ENCODE measurements at regions not wholly inside any gene's neighbourhood (a gene's known extent, or its start where the extent isn't known, plus 50 kb on each side); places are given as distances from the start of the nearest gene placed in this dataset.

GRCh38 chr15:97057503-97057902 lies 727.0 kb downstream of the NR2F2 start:
- H3K27me3 ChIP-seq (replicated peaks), result no peaks in the 10 kb centered on the region
- no peak overlapping the region for H3K27ac ChIP-seq
- no peak overlapping the region for H3K4me3 ChIP-seq
- H3K4me1 ChIP-seq (replicated peaks), result no peaks in the 10 kb centered on the region
- no peak for DNase-seq (ENCODE audit: low read depth in 1 of 2, low spot score in 2 of 2)
- H3K36me3 ChIP-seq, result no peaks in the 10 kb centered on the region
- peaks cover 3% of the 10 kb centered on the region for H3K9me3 ChIP-seq (replicated peaks)

GRCh38 chr15:97059281-97059680 lies 728.8 kb downstream of the NR2F2 start:
- no peaks in the 10 kb centered on the region for H3K27me3 ChIP-seq (replicated peaks)
- DNase-seq (ENCODE audit: low read depth in 1 of 2, low spot score in 2 of 2), result no peak
- H3K36me3 ChIP-seq, result no peaks in the 10 kb centered on the region
- peaks cover under 1% of the 10 kb centered on the region for H3K9me3 ChIP-seq (replicated peaks)
- H3K27ac ChIP-seq, result no peak overlapping the region
- no peak overlapping the region for H3K4me3 ChIP-seq
- H3K4me1 ChIP-seq (replicated peaks), result no peaks in the 10 kb centered on the region

- Histone ChIP-seq H3K4me1 (replicated peaks) (no peaks in the 10 kb centered on the region), H3K27ac (no peak overlapping the region), H3K4me3 (no peak overlapping the region), H3K9me3 (replicated peaks) (peaks cover 5% of the 10 kb centered on the region), H3K36me3 (no peaks in the 10 kb centered on the region), H3K27me3 (replicated peaks) (no peaks in the 10 kb centered on the region)
- no peak for DNase-seq (ENCODE audit: low read depth in 1 of 2, low spot score in 2 of 2)
Measured at GRCh38 chr15:97061392-97061791, 730.9 kb downstream of the NR2F2 start.

GRCh38 chr15:97071668-97072067 lies 741.2 kb downstream of the NR2F2 start:
- no peaks in the 10 kb centered on the region for H3K4me1 ChIP-seq (replicated peaks)
- no peak overlapping the region for H3K4me3 ChIP-seq
- H3K27ac ChIP-seq, result no peak overlapping the region
- H3K27me3 ChIP-seq (replicated peaks), result no peaks in the 10 kb centered on the region
- no peaks in the 10 kb centered on the region; the same call in 1 of the 2 replicates for H3K9me3 ChIP-seq (replicated peaks)
- no peaks in the 10 kb centered on the region for H3K36me3 ChIP-seq
- no peak for DNase-seq (ENCODE audit: low read depth in 1 of 2, low spot score in 2 of 2)

- H3K4me1 ChIP-seq (replicated peaks), result no peaks in the 10 kb centered on the region
- no peak overlapping the region for H3K4me3 ChIP-seq
- no peaks in the 10 kb centered on the region; the same call in 1 of the 2 replicates for H3K9me3 ChIP-seq (replicated peaks)
- no peaks in the 10 kb centered on the region for H3K27me3 ChIP-seq (replicated peaks)
- H3K27ac ChIP-seq, result no peak overlapping the region
- H3K36me3 ChIP-seq, result no peaks in the 10 kb centered on the region
- DNase-seq (ENCODE audit: low read depth in 1 of 2, low spot score in 2 of 2), result no peak
Measured at GRCh38 chr15:97072545-97072944, 742.0 kb downstream of the NR2F2 start.

GRCh38 chr15:97076011-97076410 lies 745.5 kb downstream of the NR2F2 start:
- Histone ChIP-seq H3K9me3 (replicated peaks) (no peaks in the 10 kb centered on the region), H3K27ac (no peak overlapping the region), H3K36me3 (no peaks in the 10 kb centered on the region), H3K4me3 (no peak overlapping the region), H3K27me3 (replicated peaks) (no peaks in the 10 kb centered on the region), H3K4me1 (replicated peaks) (no peaks in the 10 kb centered on the region)
- DNase-seq (ENCODE audit: low read depth in 1 of 2, low spot score in 2 of 2), result no peak

- no peaks in the 10 kb centered on the region; the same call in 1 of the 2 replicates for H3K9me3 ChIP-seq (replicated peaks)
- no peak for DNase-seq (ENCODE audit: low read depth in 1 of 2, low spot score in 2 of 2)
- no peaks in the 10 kb centered on the region for H3K36me3 ChIP-seq
- H3K27me3 ChIP-seq (replicated peaks), result no peaks in the 10 kb centered on the region
- H3K27ac ChIP-seq, result no peak overlapping the region
- no peak overlapping the region for H3K4me3 ChIP-seq
- H3K4me1 ChIP-seq (replicated peaks), result no peaks in the 10 kb centered on the region
Measured at GRCh38 chr15:97077975-97078374, 747.5 kb downstream of the NR2F2 start.

- no peaks in the 10 kb centered on the region for H3K36me3 ChIP-seq
- H3K4me1 ChIP-seq (replicated peaks), result no peaks in the 10 kb centered on the region
- no peaks in the 10 kb centered on the region; the same call in 1 of the 2 replicates for H3K9me3 ChIP-seq (replicated peaks)
- H3K27ac ChIP-seq, result no peak overlapping the region
- DNase-seq (ENCODE audit: low read depth in 1 of 2, low spot score in 2 of 2), result no peak
- H3K27me3 ChIP-seq (replicated peaks), result no peaks in the 10 kb centered on the region
- no peak overlapping the region for H3K4me3 ChIP-seq
Measured at GRCh38 chr15:97078591-97078990, 748.1 kb downstream of the NR2F2 start.

GRCh38 chr15:97081666-97082226 lies 751.2 kb downstream of the NR2F2 start:
- no peak for DNase-seq (ENCODE audit: low read depth in 1 of 2, low spot score in 2 of 2)
- H3K36me3 ChIP-seq, result no peaks in the 10 kb centered on the region
- no peak overlapping the region for H3K27ac ChIP-seq
- no peaks in the 10 kb centered on the region for H3K27me3 ChIP-seq (replicated peaks)
- no peaks in the 10 kb centered on the region; the same call in 1 of the 2 replicates for H3K9me3 ChIP-seq (replicated peaks)
- no peak overlapping the region for H3K4me3 ChIP-seq
- no peaks in the 10 kb centered on the region for H3K4me1 ChIP-seq (replicated peaks)

- Histone ChIP-seq H3K27ac (no peak overlapping the region), H3K4me1 (replicated peaks) (no peaks in the 10 kb centered on the region), H3K27me3 (replicated peaks) (no peaks in the 10 kb centered on the region), H3K36me3 (no peaks in the 10 kb centered on the region), H3K9me3 (replicated peaks) (no peaks in the 10 kb centered on the region; the same call in 1 of the 2 replicates), H3K4me3 (no peak overlapping the region)
- DNase-seq (ENCODE audit: low read depth in 1 of 2, low spot score in 2 of 2), result no peak
Measured at GRCh38 chr15:97082830-97083229, 752.3 kb downstream of the NR2F2 start.

GRCh38 chr15:97084650-97085049 lies 754.1 kb downstream of the NR2F2 start:
- H3K27me3 ChIP-seq (replicated peaks), result no peaks in the 10 kb centered on the region

GRCh38 chr15:97085731-97086130 lies 755.2 kb downstream of the NR2F2 start:
- Histone ChIP-seq H3K9me3 (replicated peaks) (no peaks in the 10 kb centered on the region; the same call in 1 of the 2 replicates), H3K4me1 (replicated peaks) (no peaks in the 10 kb centered on the region), H3K36me3 (no peaks in the 10 kb centered on the region), H3K27ac (no peak overlapping the region), H3K27me3 (replicated peaks) (no peaks in the 10 kb centered on the region), H3K4me3 (no peak overlapping the region)
- DNase-seq (ENCODE audit: low read depth in 1 of 2, low spot score in 2 of 2), result no peak

More at GRCh38 chr15:97084650-97085049, 754.1 kb downstream of the NR2F2 start:
- H3K27ac ChIP-seq, result no peak overlapping the region
- no peaks in the 10 kb centered on the region for H3K36me3 ChIP-seq
- H3K4me3 ChIP-seq, result no peak overlapping the region
- no peaks in the 10 kb centered on the region for H3K4me1 ChIP-seq (replicated peaks)
- H3K9me3 ChIP-seq (replicated peaks), result no peaks in the 10 kb centered on the region; the same call in 1 of the 2 replicates
- DNase-seq (ENCODE audit: low read depth in 1 of 2, low spot score in 2 of 2), result no peak

GRCh38 chr15:97087006-97087741 lies 756.7 kb downstream of the NR2F2 start:
- H3K4me3 ChIP-seq, result no peak overlapping the region
- H3K27ac ChIP-seq, result no peak overlapping the region
- no peak for DNase-seq (ENCODE audit: low read depth in 1 of 2, low spot score in 2 of 2)
- H3K27me3 ChIP-seq (replicated peaks), result no peaks in the 10 kb centered on the region
- no peaks in the 10 kb centered on the region for H3K4me1 ChIP-seq (replicated peaks)
- H3K36me3 ChIP-seq, result no peaks in the 10 kb centered on the region
- no peaks in the 10 kb centered on the region; the same call in 1 of the 2 replicates for H3K9me3 ChIP-seq (replicated peaks)

- Histone ChIP-seq H3K9me3 (replicated peaks) (no peaks in the 10 kb centered on the region), H3K4me1 (replicated peaks) (no peaks in the 10 kb centered on the region), H3K27me3 (replicated peaks) (no peaks in the 10 kb centered on the region), H3K4me3 (no peak overlapping the region), H3K36me3 (no peaks in the 10 kb centered on the region), H3K27ac (no peak overlapping the region)
- DNase-seq (ENCODE audit: low read depth in 1 of 2, low spot score in 2 of 2), result no peak
Measured at GRCh38 chr15:97091093-97091492, 760.6 kb downstream of the NR2F2 start.
